T follicular helper cell (primary cell): ENCODE measurements at regions not wholly inside any gene's neighbourhood (a gene's known extent, or its start where the extent isn't known, plus 50 kb on each side); places are given as distances from the start of the nearest gene placed in this dataset.
A peak's percentile ranks its signal among the peaks of the same experiment; 100 is the strongest.
"Not testable (repeated sequence)": the region's sequence is repeated elsewhere in the genome, so short reads cannot be mapped to it uniquely, and the experiment has no call there.

Experiments used
- DNase-seq: peaks from one replicate; pipeline ENCODE4 v3.0.0-alpha.2; 2020; ENCODE audit warnings: low read depth

DNA sequence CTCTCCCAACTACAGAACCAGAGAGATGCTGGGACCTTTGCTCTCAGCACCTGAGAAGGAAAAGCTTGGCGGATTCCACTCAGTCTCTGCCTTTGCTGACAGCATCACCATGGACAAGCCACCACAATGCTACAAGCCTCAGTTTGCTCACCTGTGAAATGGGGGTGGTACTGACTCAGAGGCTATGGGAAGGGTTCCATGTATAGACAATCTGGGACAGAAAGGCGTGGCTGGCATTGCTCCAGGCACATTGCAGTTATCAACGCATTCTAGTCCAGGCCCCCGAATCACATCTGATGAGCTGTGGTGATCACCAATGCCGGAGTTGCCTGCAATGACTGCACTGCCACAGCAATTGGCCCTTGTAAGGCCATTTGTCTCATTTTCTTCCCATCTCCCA is 72.6 kb downstream of the ISX start:
- no peak for DNase-seq

- DNase-seq, result no peak
Measured at GRCh38 chr22:35140879-35141745, 75.2 kb downstream of the ISX start.

GRCh38 chr22:35148381-35148780 is 82.4 kb downstream of the ISX start:
- no peak for DNase-seq

DNA sequence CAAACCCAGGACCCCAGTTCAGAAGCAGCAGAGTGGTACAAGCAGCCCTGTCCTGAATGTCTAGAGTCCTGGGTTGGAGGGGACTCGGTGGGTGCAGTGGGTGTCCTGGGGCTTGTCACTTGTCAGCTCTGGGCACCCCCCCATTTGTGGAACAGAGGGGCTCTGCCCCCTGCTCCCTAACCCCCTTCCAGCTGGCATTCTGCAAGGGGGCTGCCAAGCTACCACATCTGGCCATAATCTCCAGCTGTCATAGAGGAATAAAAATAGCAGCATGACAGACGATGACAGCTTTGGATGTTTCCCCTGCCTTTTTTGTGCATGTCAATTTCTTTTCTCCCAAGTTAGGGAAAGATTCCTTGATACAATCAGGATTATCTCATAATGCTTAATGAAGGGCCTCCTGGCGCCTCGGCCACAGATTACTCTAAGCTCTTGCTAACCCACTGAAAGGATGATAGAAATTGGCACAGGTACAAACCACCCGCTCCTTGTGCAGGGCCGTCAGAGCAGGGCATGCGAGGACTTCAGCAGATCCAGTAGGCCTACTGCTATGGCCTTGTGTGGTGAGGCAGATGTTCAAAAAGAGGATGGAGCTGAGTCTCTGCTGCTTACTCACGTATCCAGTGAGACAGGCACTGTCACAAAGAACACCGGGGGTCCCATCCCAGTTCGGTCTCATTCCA is 83.0 kb downstream of the ISX start:
- no peak for DNase-seq

DNA sequence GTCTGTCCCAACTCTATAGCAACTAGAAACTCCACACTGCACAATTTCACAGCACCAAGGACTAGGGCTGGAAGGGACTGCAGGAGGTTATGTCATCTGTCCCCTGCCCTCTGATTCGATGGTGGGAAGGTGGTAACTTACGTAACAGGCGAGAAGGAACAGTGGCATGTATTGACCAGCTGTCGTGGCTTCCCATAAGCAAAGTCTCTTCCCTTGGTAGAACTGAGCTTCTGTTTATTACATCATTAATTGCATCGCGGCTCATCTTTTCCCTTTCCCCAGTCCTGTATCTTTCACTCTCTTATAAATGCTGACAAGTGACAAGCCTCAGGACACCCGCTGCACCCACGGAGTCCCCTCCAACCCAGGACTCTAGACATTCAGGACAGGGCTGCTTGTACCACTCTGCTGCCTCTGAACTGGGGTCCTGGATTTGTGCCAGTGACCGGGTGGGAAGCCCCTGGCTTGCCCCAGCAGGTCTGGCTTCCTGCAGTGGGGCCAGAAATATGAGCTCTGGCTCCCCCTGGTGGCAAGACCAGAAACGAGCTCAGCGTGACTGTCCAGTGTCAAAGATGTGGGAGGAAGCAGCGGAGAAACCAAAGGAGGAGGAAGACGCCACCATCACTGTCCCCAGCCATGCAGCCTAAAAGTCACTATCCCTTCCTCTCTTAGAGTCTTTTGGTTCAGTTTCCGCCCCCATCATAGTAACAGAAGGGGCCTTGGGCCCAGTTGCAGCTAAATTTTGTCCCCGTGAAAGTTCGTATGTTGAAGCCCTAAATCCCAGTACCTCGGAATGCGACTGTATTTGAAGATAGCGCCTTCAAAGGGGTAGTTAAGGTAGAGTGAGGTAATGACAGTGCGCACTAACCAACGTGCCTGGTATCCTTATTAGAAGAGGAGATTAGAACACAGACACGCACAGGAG is 84.5 kb downstream of the ISX start:
- peak; percentile 18 for DNase-seq

- no peak for DNase-seq
Measured at GRCh38 chr22:35152316-35152715, 86.4 kb downstream of the ISX start.

GRCh38 chr22:35154937-35155387 is 89.0 kb downstream of the ISX start:
- DNase-seq, result no peak

DNA sequence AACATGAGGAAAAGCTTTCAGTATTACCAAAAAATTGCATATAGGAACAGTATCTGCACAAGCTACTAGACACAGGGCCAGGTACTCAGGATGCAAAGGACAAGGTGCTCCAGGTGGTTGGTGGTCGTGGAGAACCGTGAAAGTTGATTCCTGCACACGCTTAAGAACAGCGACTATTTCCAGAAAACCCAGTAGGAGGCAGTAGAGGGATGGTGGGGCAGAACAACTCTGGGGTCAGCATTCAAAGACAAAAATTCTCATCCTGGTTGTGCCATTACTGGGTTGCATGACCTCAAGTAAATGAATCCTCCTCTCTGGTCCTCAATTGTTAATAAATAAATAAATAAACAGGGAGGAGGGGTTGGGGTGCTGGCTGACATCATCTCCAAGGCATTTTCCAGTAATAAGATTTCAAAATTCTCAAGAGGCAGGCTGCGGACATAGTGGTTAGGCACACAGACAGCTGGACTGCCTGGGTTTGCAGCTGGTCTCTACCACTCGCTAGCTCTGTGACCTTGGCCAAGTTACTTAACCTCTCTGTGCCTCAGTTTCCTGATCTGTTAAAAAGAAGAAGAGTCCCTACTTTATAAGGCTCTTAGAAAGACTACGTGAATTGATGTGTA is 89.6 kb downstream of the ISX start:
- no peak for DNase-seq

GRCh38 chr22:35156945-35157344 is 91.0 kb downstream of the ISX start:
- no peak for DNase-seq

GRCh38 chr22:35158336-35158735 is 92.4 kb downstream of the ISX start:
- no peak for DNase-seq

- no peak for DNase-seq
Measured at GRCh38 chr22:35159343-35159742, 93.4 kb downstream of the ISX start.

- DNase-seq, result no peak
Measured at GRCh38 chr22:35160268-35160667, 94.3 kb downstream of the ISX start.

- not testable (repeated sequence) for DNase-seq
Measured at GRCh38 chr22:35165896-35166295, 91.4 kb upstream of the HMGXB4 start.

DNA sequence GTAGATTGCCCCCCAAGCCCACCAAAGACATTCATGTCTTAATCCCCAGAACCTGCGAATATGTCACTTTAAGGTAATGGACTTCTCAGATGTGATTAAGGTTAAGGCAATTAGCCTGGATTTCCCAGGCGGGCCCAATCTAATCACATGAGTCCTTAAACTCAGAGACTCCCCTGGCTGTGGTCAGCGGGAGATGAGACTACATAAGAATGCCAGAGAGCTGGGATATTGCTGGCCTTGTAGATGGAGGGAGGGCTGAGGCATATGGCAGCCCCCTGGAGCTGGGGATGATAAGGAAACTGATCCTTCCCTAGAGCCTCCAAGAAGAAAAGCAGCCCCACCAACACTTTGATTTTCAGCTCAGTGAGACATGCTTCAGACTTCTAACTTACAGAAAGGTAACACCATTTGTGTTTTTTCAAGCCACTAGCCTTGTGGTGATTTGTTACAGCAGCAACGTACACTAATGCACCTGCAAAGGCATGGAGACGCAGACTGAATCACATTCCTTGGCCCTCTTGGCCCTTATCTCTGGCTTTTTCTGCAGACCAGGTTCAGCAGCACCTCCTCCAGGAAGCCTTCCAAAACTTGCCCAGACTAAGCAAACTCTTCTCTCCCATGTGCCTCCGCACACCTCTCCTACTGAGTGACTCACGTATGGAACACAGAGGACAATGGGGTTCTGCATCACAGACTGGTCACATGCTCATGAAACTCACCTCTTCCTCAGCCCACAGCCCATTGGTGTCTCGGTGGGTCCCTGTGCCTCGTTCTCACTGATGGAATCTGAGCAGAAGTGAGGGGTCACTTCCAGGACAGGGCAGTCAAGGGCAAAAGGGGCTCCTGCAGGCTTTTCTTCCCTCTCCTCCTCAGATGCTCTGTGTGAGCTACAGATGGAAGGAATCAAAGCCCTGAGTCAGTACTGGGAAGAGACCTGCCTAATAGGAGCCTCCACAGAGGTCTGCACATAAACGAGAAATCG is 86.3 kb upstream of the HMGXB4 start:
- no peak for DNase-seq

DNA sequence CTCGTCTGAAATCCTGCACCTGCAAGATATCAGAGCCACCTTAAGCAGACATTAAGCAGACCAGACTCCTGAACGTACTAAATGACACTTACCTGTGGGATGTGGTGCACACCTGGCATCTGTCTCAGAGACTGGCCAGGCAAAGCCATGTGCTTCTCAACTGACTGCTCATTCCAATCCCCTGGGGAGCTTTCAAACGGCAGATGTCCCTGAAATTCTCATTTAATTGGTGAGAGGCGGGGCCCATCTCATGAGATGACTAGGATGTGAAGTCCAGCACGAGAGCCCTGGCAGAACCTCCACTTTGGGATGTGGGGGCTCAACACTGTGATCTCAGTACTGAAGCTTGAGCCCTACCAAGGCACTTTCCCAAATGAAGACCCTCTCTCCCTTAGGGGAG is 84.9 kb upstream of the HMGXB4 start:
- DNase-seq, result no peak

DNA sequence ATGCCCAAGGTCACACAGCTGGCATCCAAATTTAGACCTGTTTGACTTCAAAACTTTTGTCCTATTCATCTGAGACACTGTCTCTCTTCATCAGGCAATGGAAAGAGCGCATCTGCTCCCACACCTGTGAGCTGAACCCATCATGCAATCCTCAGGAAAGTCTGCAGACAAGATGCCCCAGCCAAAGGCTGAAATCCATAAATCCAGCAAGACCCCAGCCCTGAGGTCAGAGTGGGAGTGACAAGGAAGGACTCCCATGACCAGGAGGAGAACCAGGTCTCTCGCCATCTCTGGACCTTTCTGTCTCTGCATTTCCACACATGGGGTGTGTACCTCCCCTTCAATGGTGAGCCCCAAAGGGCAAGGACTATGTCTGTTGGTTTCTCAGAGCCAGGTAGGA is 83.6 kb upstream of the HMGXB4 start:
- DNase-seq, result no peak

DNA sequence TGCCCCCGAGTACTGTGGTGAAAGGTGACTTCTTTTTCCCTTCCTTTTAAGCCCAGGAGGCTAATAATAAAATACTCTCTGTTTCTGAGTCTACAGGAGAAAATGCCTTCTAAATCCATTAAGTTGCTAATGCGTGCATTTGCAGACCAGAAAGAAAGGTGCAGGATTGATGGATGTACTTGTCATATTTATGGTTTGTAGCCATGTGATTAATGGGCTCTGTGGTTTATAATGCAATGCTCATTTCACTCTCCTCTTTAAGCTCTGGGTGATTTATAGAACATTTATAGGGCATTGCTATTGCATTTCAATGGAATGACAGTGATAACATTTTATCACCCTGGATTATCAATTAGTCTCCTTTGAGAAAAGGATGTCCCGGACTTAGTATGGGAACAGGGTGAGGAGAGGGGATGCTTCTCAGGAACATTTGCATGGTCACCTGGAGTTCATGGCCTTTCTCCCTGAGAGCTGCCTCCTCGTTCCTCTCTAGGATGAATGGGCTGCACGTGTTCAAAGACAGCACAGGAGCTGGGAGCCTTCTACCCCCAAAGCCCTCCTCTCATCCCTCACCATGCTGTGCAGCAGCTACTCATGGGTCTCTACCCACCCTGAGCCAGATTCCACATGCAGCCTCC is 82.8 kb upstream of the HMGXB4 start:
- no peak for DNase-seq

- DNase-seq, result no peak
Measured at GRCh38 chr22:35175392-35175791, 81.9 kb upstream of the HMGXB4 start.

DNA sequence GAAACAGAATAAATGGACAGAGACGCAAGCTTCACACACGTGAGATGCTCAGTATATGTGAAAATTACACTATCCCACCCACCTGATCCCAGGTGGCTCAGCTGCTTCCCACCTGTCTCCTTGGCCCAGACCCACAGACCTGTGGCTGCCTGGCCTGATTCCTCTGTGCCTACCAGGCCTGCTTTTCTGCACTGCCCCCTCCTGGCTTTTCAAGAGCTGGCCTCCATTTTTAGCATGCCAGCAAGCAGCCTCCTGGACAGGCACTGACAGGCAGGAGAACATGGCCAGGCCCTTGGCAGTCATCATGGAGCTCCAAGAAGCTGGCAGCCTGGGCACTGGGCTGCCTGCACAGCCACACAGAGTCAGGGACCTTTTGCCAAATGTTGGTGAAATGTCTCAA is 79.5 kb upstream of the HMGXB4 start:
- no peak for DNase-seq

DNA sequence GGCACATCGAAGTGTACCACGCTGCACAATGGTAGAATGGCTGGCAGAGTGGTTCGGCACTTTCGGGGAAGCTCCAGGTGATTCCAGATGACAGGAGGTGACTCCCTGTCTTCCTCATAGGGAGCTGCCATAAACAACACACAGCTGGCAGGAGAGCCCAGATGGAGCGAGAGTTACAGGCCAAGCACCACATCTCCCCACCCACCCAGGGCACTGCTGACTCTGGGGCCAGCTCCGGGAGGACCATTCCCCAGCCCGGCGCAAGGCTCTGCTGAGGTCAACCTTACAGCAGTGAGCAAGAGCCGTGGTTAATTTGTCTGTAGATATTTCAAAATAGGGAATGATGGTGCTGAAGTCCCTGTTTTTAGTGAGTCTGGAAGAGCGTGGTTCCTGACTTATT is 78.8 kb upstream of the HMGXB4 start:
- no peak for DNase-seq
